Stimulated activated CD4-positive, alpha-beta T cell treated with anti-CD3 and anti-CD28 coated beads, TNF-alpha, amount 100 ng/mL, for 24 hours (primary cell): ENCODE measurements at regions not wholly inside any gene's neighbourhood (a gene's known extent, or its start where the extent isn't known, plus 50 kb on each side); places are given as distances from the start of the nearest gene placed in this dataset.

Source experiments
- DNase-seq, 3 experiments: peaks; one replicate each; pipeline ENCODE4 v3.0.0-alpha.2; 2020; ENCODE audit warnings: low read depth in 3 of 3

DNA sequence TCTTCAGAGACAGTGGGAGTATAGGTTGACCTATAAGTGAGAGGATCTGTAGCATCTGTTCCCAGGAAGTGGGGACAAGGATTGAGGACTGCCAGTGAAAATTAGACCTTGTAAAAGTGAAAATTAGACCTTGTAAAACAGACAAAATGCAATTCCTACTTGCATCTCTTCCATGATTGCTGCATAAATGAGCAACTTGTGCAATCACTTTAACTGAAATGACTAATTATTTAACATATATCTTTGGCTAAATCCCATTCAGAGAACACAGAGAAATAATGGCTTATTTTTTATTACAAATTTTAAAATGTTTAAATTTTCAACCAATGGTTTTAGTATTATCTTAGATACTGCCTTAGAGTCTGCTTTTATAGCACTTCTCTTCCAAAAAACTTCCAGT, 67.2 kb upstream of the NABP1 start:
- no peak for DNase-seq

- no peak for DNase-seq
Measured at GRCh38 chr2:191611614-191612013, 66.3 kb upstream of the NABP1 start.

DNA sequence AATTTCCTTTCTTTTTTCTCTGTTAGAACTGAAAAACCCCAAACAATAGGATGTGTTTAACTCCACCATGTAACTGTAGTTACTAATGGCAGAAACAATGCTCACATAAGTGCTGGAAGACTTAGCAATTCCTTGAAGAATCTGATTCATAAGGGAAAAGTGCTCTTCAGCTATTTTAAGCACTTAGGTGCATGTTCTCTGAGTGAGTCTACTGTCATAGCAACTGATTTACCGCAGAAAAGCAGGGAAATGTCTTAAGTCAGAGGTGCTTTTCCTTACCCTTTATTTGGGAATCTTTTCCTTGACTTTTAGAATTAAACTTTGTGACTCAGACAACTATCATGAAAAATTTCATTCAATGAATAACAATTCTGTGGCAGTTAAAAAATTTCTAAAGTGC, 65.4 kb upstream of the NABP1 start:
- DNase-seq, result no peak

DNA sequence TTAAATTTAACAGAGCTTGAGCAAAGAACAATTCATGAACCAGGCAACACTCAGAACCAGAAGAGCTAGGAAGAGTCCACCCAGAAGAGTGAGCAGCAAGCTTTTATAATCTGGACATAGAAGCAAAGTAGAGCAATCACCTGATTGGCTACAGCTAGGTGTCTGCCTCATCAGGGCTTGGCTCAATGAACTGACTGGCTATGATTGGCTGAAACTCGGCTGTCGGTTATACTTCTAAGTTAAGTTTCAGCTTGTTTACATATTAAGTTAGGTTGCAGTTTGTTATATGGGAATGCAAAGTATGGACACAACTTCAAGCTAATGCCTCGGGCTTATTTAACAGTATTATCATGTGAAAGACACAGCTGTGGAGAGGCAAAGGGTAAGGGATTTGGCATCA, 63.2 kb upstream of the NABP1 start:
- no peak for DNase-seq

DNA sequence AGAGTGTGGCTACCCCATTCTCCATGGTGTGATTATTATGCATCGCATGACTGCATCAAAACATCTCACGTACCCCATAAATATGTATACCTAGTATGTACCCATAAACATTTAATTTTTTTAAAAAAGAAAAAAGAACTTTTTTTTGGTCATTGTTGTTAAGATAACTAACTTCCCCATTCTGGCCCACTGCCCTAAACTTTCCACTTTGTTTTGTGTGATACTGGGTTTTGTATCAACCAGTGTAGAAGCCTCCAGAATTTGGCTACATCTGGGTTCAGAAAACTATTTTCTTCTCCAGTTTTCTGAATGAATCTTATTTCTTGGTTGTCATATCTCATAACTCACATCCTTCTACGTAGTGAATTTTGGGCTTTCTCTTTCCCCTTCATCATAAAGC, 62.3 kb upstream of the NABP1 start:
- DNase-seq, result no peak

DNA sequence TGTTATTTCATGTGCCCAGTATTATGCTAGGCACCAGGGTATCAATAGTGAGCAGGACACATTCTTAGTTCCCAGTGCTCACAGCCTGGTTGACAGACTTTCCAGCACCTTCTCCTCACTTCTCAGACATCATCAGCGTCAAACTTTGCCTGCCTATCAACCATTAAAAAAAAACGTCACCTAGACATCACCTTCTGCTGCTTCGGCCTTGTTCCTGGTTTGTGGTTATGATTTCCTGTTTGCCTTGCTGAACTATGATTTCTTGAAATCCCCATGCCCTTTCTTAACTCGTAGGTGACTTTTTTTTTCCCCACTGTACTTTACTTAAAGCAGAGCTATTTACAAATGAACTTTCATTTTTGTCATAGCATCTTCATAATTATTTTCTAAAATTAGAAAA, 60.4 kb upstream of the NABP1 start:
- peak in 2 of 3 experiments; percentile 12 to 32 for DNase-seq

GRCh38 chr2:191618046-191618780, 59.7 kb upstream of the NABP1 start:
- DNase-seq, result no peak

GRCh38 chr2:191618786-191619185, 59.1 kb upstream of the NABP1 start:
- no peak for DNase-seq

DNA sequence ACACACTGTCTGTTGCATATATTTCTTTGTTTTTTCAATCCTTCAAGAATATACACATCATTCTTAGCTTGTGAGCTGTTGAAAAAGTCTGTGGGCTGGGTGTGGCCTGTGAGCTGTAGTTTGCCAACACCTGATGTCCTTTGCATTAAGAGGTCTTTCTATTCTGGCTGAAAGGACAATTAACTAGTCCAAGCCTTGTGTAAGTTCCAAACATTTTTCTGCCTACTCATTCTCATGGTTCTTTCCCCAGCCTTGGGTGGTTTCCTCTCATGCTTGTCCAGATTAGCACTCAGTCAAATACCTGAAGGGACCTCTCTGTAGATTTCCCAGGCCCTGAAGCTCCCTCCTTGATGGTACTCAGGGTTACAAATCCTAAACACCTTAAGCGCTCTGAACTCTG, 57.8 kb upstream of the NABP1 start:
- no peak for DNase-seq

DNA sequence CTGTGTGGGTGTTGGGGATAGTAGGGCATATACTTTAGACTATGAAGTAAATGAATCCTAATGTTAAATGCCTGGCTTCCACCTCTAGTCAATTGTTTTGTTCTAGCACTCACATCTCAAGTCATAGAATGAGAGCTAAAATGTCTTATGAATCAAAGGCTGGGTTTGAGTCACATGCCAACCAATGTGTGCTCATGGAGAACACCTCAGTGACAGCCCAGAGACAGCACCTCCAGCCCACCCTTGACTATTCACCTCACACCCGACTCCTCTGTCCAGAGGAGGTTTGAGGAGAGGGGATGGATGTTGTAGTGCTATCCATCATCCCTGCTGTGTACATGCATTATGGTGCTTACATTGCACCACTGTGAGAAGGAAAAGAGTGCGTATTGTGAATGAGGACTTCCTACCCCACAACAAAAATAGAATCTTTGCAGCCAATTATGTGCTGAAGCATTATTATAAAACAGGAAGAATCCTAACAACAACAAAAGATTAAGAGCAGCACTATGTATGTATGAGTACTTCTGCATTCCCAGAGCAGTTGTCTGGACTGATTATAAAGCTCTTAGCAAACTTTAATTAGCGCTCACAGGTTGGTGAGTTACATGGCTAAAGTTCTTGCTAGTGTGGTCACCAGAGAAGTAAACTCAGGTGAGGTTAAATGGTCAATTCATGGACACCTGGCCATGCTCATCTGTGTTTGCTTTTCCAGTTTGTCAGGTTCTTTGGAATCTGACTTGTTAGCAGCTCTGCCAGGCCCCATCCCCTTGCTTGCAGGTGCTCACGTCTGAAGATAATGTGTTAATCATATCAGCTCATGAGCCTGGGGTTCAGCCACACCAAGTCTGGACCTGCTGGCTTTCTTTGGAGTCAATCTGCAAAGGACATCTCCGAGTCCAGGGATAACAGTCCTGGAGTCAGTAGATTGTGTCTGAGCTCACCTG, 55.3 kb upstream of the NABP1 start:
- no peak for DNase-seq

DNA sequence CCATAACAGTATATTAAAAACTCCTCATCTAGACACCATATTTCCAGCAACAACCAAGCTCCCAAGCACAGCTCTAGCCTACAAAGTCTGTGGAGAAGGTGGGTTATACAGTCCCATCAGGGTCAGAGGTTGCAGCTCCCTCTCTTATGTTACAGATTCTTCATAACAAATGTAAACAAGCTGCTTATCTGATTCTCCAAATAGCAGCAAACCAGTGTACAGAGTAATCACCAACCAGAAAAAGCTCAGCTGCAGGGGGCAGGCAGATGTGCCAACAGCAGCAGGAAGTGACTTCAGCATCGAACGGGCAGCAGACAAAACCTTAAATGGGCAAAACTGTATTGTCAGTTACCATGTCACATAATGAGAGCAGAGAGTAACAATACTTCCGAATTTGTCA, 52.9 kb upstream of the NABP1 start:
- DNase-seq, result no peak

GRCh38 chr2:191625446-191625845, 52.5 kb upstream of the NABP1 start:
- DNase-seq, result no peak

DNA sequence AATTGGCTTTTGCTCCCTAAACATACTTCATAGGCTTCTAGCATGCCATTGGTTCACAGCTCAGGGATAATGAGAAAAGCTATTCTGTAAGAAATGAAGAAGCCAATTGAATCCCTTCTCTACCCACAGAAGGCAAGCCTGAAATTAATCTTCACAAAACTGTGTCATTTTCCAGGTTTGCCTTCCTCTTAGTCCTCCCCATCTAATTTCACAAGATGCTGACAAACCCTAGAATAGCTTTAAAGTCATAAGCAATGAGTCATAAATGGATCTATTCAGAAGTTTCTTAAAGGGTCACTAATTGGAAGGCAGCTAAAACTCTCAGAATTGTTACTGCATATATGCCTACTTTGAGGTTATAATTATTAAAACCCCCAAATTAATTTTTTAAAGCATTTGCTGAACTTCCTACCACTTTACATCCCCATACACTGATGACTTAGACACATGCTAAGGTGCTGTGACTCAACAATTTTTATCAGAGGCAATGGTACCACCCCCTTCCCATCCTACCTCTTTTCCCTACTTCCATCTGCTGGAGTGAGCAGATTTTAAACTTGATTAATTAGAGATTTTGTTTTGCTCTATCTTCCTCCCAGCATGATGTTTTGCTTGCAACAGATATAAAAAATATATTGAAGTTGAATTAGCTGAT, 51.3 kb upstream of the NABP1 start:
- DNase-seq, result no peak

- no peak for DNase-seq
Measured at GRCh38 chr2:191627518-191627917, 50.4 kb upstream of the NABP1 start.
